DOHH2 (cell line): ENCODE measurements at regions not wholly inside any gene's neighbourhood (a gene's known extent, or its start where the extent isn't known, plus 50 kb on each side); places are given as distances from the start of the nearest gene placed in this dataset.

Experiments used
- EZH2phosphoT487 ChIP-seq: fragments of 200-600 bp; sonication (generic); IDR thresholded peaks from 2 replicates; pipeline ENCODE4 v1.6.1; 2017; ENCODE audit warnings: borderline replicate concordance, mild to moderate bottlenecking, antibody characterized with exemption, low read length, moderate library complexity, mixed read lengths
- TF ChIP-seq, protein P1 (sequence below): fragments of 200-600 bp; sonication (generic); IDR thresholded peaks from one replicate; pipeline ENCODE4 v1.5.1; 2014; ENCODE audit warnings: antibody characterized with exemption, mild to moderate bottlenecking, low read depth, low read length; ENCODE audit not compliant: poor library complexity, severe bottlenecking

DNA sequence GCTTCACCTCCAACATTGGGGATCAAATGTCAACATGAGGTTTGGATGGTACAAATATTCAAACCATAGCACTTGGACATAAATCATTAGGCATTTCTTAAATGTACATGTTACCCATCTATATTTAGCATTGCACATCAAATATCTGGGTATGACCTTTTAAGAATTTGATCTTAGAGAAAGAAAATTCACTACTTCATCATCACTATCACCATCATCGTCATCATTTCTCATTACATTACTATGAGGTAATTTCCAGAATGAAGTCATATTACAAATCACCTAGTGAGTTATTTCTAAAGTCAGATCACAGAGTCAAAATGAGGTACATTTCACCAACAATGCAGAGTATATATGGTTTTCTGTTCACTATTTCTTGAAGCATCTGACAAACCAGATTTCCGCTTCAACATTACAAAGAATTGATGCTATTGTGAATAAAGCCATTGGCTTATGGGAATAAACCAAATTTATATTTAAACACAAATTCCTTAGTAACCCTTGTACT lies 356.4 kb upstream of the GYPC start:
- TF ChIP-seq, protein P1, sequence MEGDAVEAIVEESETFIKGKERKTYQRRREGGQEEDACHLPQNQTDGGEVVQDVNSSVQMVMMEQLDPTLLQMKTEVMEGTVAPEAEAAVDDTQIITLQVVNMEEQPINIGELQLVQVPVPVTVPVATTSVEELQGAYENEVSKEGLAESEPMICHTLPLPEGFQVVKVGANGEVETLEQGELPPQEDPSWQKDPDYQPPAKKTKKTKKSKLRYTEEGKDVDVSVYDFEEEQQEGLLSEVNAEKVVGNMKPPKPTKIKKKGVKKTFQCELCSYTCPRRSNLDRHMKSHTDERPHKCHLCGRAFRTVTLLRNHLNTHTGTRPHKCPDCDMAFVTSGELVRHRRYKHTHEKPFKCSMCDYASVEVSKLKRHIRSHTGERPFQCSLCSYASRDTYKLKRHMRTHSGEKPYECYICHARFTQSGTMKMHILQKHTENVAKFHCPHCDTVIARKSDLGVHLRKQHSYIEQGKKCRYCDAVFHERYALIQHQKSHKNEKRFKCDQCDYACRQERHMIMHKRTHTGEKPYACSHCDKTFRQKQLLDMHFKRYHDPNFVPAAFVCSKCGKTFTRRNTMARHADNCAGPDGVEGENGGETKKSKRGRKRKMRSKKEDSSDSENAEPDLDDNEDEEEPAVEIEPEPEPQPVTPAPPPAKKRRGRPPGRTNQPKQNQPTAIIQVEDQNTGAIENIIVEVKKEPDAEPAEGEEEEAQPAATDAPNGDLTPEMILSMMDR: no peak
- TF ChIP-seq EZH2phosphoT487: no peak
